NCI-H1694 treated with DMSO at 0.1 percent for 48 hours (cell line): ENCODE measurements at regions not wholly inside any gene's neighbourhood (a gene's known extent, or its start where the extent isn't known, plus 50 kb on each side); places are given as distances from the start of the nearest gene placed in this dataset.

Experiments
- DNase-seq: peaks from one replicate; lab custom pipeline; 2025; lab: John Stamatoyannopoulos, UW

- no peak for DNase-seq
Observed at GRCh38 chr5:145198525-145199260, 636.4 kb downstream of the PRELID2 start.

GRCh38 chr5:145189746-145190145 lies 645.4 kb downstream of the PRELID2 start:
- DNase-seq, result no peak

GRCh38 chr5:145180371-145180770 lies 654.8 kb downstream of the PRELID2 start:
- no peak for DNase-seq

GRCh38 chr5:145178641-145179523 lies 656.3 kb downstream of the PRELID2 start:
- DNase-seq, result no peak

- no peak for DNase-seq
Observed at GRCh38 chr5:145176041-145176440, 659.1 kb downstream of the PRELID2 start.

- DNase-seq, result no peak
Observed at GRCh38 chr5:145166110-145166509, 669.0 kb downstream of the PRELID2 start.

- DNase-seq, result no peak
Observed at GRCh38 chr5:145163876-145164275, 671.3 kb downstream of the PRELID2 start.

GRCh38 chr5:145162626-145163025 lies 672.5 kb downstream of the PRELID2 start:
- DNase-seq, result no peak

GRCh38 chr5:145161391-145161790 lies 673.8 kb downstream of the PRELID2 start:
- no peak for DNase-seq

- DNase-seq, result no peak
Observed at GRCh38 chr5:145160679-145161078, 674.5 kb downstream of the PRELID2 start.

- no peak for DNase-seq
Observed at GRCh38 chr5:145158730-145159129, 676.4 kb downstream of the PRELID2 start.

- no peak for DNase-seq
Observed at GRCh38 chr5:145157841-145158240, 677.3 kb downstream of the PRELID2 start.

GRCh38 chr5:145141534-145141933 lies 693.6 kb downstream of the PRELID2 start:
- no peak for DNase-seq

GRCh38 chr5:145130996-145131395 lies 704.1 kb downstream of the PRELID2 start:
- DNase-seq, result no peak

GRCh38 chr5:145129797-145130196 lies 705.3 kb downstream of the PRELID2 start:
- DNase-seq, result no peak

GRCh38 chr5:145124806-145125205 lies 710.3 kb downstream of the PRELID2 start:
- DNase-seq, result no peak

- DNase-seq, result no peak
Observed at GRCh38 chr5:145118611-145119010, 716.5 kb downstream of the PRELID2 start.

- DNase-seq, result no peak
Observed at GRCh38 chr5:145118127-145118526, 717.0 kb downstream of the PRELID2 start.

GRCh38 chr5:145117285-145117684 lies 717.9 kb downstream of the PRELID2 start:
- DNase-seq, result no peak

GRCh38 chr5:145111420-145111819 lies 723.7 kb downstream of the PRELID2 start:
- no peak for DNase-seq

GRCh38 chr5:145110834-145111233 lies 724.3 kb downstream of the PRELID2 start:
- DNase-seq, result no peak

GRCh38 chr5:145110181-145110580 lies 725.0 kb downstream of the PRELID2 start:
- no peak for DNase-seq

- DNase-seq, result no peak
Observed at GRCh38 chr5:145105384-145105783, 729.8 kb downstream of the PRELID2 start.
